Gastrocnemius medialis (tissue), 4 donors: ENCODE measurements at regions not wholly inside any gene's neighbourhood (a gene's known extent, or its start where the extent isn't known, plus 50 kb on each side); places are given as distances from the start of the nearest gene placed in this dataset.

Experiments used
- CTCF ChIP-seq, 5 experiments: fragments of 450-650 bp in 3 of 5; fragments of 200-600 bp in 2 of 5; sonication (generic) in 2 of 5; IDR thresholded peaks in 4 of 5; conservative IDR thresholded peaks in 1 of 5; 1 replicate in 4 of 5; 2 replicates in 1 of 5; pipeline ENCODE4 v1.5.1; 2016 to 2019; ENCODE audit warnings: antibody characterized with exemption in 5 of 5, mild to moderate bottlenecking in 3 of 5, moderate library complexity in 3 of 5
- POLR2A ChIP-seq, 2 donors: fragments of 450-650 bp; IDR thresholded peaks; one replicate each; pipeline ENCODE4 v1.6.1; 2017; ENCODE audit warnings: antibody characterized with exemption in 2 of 2, mild to moderate bottlenecking in 2 of 2, moderate library complexity in 2 of 2

- no peak for TF ChIP-seq CTCF (IDR thresholded peaks at IDR 0.05 in 4 of 5, conservative IDR thresholded peaks at IDR 0.05 in 1 of 5)
- no peak for TF ChIP-seq POLR2A (IDR thresholded peaks at IDR 0.05)
Measured at GRCh38 chr7:114294036-114294435, 120.6 kb upstream of the FOXP2 start.
